ENCODE measurements at regions not wholly inside any gene's neighbourhood (a gene's known extent, or its start where the extent isn't known, plus 50 kb on each side); places are given as distances from the start of the nearest gene placed in this dataset.

DNA sequence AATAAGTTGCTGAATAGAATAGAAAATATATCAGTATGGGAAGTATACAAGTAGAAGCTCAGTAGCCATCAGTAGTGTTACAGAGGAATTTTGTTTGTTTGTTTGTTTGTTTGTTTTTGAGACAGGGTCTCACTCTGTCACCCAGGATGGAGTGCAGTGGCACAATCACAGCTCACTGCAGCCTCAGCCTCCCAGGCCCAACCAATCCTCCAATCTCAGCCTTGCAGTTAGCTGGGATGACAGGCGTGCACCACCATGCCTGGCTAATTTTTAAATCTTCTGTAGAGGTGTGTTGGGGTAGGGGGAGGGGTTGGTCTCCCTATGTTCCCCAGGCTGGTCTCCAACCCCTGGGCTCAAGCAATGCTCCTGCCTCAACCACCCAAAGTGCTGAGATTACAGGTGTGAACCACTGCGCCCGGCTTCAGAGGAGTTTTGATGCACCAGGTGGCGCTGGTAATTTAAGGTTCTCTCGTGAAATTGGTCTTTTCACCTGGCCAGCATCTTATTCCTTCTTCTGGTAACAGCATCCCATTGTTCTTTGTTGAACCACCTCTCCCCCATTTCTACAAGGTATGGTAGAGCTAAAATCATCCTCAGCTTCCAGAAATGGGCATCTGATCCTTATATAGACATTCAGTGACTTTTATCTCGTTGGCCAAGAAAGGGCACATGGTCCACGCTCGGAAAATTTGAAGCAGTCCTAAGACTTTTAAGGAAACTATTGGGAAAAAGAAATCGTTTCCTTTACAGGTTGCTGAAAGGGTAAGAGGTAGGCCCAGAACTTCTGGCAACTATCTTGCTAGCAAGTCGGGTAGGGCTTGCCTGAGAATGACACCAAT lies 157.1 kb downstream of the ARRDC3 start:
- Mint-ChIP-seq H3K27me3 (no peaks in the 10 kb centered on the region), H3K9me3 (peaks cover 20% of the 10 kb centered on the region), H3K36me3 (ENCODE audit: low read depth) (peaks cover 4% of the 10 kb centered on the region), H3K4me1 (no peaks in the 10 kb centered on the region), H3K27ac (peak overlapping the region; percentile 7), H3K4me3 (no peak overlapping the region)
- ChIA-PET POLR2A (no interaction called here), CTCF (interaction anchor here (0.9 to 3.7 kb wide), 4 partner anchors 158 to 294 kb away, joined by 4 to 33 read pairs (median 4); partner anchors contain the start of gene ARRDC3)
- DNase-seq: peak; percentile 66

DNA sequence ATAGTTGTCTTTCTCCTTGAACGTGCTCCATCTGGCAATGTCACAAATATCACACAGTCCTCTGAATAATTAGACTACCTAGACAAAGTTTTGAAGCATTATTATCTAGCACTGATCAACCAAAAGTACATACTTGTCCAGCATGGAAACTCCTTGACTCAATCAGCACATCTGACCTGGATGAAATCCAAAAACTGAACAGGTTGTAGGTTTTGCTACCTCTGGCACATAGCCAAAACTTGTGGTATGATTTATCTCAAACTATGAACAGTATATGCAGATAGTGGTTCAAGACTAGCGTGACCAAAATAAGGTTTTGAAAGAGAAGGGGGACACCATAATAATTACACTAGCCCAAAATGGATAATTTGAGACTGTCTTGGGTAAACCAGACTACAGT lies 158.1 kb downstream of the ARRDC3 start:
- Mint-ChIP-seq H3K4me3 (no peak overlapping the region), H3K4me1 (no peaks in the 10 kb centered on the region), H3K36me3 (ENCODE audit: low read depth) (peaks cover 2% of the 10 kb centered on the region), H3K27ac (no peak overlapping the region), H3K9me3 (peaks cover 13% of the 10 kb centered on the region), H3K27me3 (no peaks in the 10 kb centered on the region)
- CTCF ChIA-PET: interaction anchor here (3.1 kb wide), 1 partner anchor 160 kb away, joined by 22 read pairs; no protein-coding TSS in a partner anchor
- DNase-seq: no peak
- POLR2A ChIA-PET: no interaction called here

DNA sequence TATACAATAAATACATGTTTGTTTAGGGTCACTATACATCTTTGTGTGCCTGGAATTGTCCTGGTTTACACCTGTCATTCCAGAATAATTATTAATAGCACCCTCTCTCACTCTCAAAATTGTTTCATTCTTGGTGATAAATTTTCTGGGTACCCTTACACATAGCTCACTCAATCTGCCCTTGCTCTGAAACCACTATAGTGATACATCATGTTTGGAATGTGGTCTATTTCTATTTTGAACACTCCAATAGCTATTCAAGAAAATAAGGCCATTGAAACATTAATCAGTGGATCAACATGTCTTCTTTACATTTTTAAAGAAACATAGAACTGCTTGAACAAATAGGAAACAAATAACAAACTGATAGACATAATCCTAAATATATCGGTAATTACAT lies 158.7 kb downstream of the ARRDC3 start:
- Mint-ChIP-seq H3K36me3 (ENCODE audit: low read depth) (no peaks in the 10 kb centered on the region), H3K4me1 (no peaks in the 10 kb centered on the region), H3K9me3 (peaks cover 9% of the 10 kb centered on the region), H3K4me3 (no peak overlapping the region), H3K27ac (no peak overlapping the region), H3K27me3 (no peaks in the 10 kb centered on the region)
- POLR2A ChIA-PET: no interaction called here
- CTCF ChIA-PET: interaction anchor here (1.1 to 3.1 kb wide), 2 partner anchors 160 to 194 kb away, joined by 4 to 22 read pairs; no protein-coding TSS in a partner anchor
- DNase-seq: no peak

DNA sequence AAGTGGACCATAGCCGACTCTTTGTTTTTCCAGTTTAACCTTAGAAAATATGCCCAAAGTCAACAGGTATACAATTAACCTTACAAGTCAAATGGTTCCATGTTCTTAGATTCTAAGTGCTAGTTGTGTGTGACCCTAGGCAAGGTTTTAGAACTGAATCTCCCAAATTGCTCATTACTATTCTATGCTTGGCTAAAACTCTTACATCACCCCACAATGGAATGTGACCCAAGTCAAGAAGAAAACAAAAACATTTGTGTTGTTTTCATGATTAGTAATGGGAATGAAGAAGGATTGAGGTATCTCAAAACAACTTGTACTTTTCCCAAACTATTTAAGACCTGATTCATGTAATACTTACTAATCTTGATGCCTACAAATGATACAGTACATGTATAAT lies 159.2 kb downstream of the ARRDC3 start:
- Mint-ChIP-seq H3K36me3 (ENCODE audit: low read depth) (no peaks in the 10 kb centered on the region), H3K4me1 (no peaks in the 10 kb centered on the region), H3K9me3 (peaks cover 3% of the 10 kb centered on the region), H3K27me3 (no peaks in the 10 kb centered on the region), H3K4me3 (no peak overlapping the region), H3K27ac (no peak overlapping the region)
- POLR2A ChIA-PET: interaction anchor here (0.6 kb wide), 1 partner anchor 94 kb away, joined by 3 read pairs; no protein-coding TSS in a partner anchor
- CTCF ChIA-PET: interaction anchor here (0.7 to 3.1 kb wide), 3 partner anchors 161 to 195 kb away, joined by 4 to 22 read pairs (median 4); no protein-coding TSS in a partner anchor
- DNase-seq: no peak

DNA sequence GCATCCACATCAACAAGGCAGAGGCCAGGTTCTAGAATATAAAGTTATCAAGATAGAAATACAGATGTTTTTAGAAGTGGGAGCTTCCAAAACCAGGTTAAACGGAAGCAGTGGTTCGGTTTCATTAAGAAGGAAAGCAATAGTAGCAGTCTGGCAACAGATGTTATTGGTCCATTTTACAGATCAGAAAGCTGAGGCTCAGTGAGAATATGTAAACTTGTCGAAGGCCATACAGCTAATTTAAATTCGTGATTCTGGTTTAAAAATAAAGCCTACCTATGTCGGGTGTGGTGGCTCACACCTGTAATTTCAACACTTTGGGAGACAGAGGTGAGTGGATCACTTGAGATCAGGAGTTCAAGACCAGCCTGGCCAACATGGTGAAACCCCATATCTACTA lies 160.6 kb downstream of the ARRDC3 start:
- POLR2A ChIA-PET: interaction anchor here (1.3 kb wide), 1 partner anchor 161 kb away, joined by 5 read pairs; the partner anchor contains the start of gene ARRDC3
- DNase-seq: no peak
- H3K27ac Mint-ChIP-seq: no peak overlapping the region
- H3K4me1 Mint-ChIP-seq: no peaks in the 10 kb centered on the region
- H3K9me3 Mint-ChIP-seq: no peaks in the 10 kb centered on the region
- H3K4me3 Mint-ChIP-seq: no peak overlapping the region
- CTCF ChIA-PET: interaction anchor here (0.6 to 3.1 kb wide), 4 partner anchors 11 to 162 kb away, joined by 3 to 22 read pairs (median 3); no protein-coding TSS in a partner anchor
- H3K36me3 Mint-ChIP-seq (ENCODE audit: low read depth): no peaks in the 10 kb centered on the region
- H3K27me3 Mint-ChIP-seq: no peaks in the 10 kb centered on the region

DNA sequence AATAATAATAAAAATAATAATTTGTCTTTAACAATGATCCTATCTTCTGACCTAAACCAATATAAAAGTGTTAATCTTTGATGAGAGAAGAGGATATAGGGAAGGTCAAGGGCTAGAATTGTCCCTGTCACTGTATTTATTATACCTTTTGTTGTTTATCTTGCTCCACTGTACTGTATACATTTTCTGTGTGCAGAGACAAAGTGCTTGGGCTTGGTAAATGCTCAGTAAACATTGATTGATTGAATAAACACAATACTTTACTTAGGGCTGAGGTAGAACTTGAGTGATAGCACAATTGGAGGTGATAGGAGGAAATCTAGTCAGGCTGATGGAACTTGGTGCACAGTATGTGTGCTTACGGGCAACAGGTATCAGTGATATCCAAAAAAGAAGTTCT lies 161.2 kb downstream of the ARRDC3 start:
- CTCF ChIA-PET: interaction anchor here (1.4 to 3.1 kb wide), 2 partner anchors 12 to 163 kb away, joined by 3 to 22 read pairs; no protein-coding TSS in a partner anchor
- POLR2A ChIA-PET: no interaction called here
- no peaks in the 10 kb centered on the region for H3K36me3 Mint-ChIP-seq (ENCODE audit: low read depth)
- H3K27ac Mint-ChIP-seq: no peak overlapping the region
- no peaks in the 10 kb centered on the region for H3K4me1 Mint-ChIP-seq
- H3K4me3 Mint-ChIP-seq: no peak overlapping the region
- no peak for DNase-seq
- H3K27me3 Mint-ChIP-seq: no peaks in the 10 kb centered on the region
- H3K9me3 Mint-ChIP-seq: no peaks in the 10 kb centered on the region

DNA sequence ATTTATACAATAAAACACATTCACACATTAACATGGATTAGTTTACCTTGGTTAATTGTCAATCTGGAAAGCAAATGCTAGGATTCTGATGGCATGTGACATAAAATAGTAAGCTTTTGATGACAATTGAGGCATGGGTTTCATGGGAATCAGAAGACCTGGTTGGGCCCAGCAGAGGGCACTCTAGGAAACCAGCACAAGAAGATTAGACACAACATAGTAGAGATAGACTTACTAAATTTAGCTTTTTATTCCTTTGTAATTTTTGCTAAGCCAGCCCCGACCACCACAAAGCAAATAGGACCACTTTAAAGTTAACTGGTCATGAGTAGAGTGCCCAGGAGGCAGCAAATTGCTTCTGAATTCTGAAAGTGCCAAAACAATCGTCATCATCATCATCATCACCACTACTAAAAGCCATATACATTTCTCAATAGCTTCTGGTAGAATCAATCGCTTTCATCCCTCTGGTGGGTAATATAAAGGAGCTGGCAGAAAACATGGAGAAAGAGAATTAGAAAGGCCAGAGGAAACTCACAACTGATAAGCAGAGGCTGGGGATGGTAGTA lies 163.2 kb downstream of the ARRDC3 start:
- no peak overlapping the region for H3K27ac Mint-ChIP-seq
- H3K4me1 Mint-ChIP-seq: no peaks in the 10 kb centered on the region
- H3K4me3 Mint-ChIP-seq: no peak overlapping the region
- H3K9me3 Mint-ChIP-seq: no peaks in the 10 kb centered on the region
- CTCF ChIA-PET: interaction anchor here (0.5 to 7.7 kb wide), 11 partner anchors 13 to 202 kb away, joined by 3 to 67 read pairs (median 3); partner anchors contain the start of gene ARRDC3
- peak; percentile 44 for DNase-seq
- POLR2A ChIA-PET: interaction anchor here (1.1 to 1.2 kb wide), 2 partner anchors 163 to 165 kb away, joined by 3 to 4 read pairs; partner anchors contain the start of gene ARRDC3
- no peaks in the 10 kb centered on the region for H3K36me3 Mint-ChIP-seq (ENCODE audit: low read depth)
- H3K27me3 Mint-ChIP-seq: peaks cover 2% of the 10 kb centered on the region

DNA sequence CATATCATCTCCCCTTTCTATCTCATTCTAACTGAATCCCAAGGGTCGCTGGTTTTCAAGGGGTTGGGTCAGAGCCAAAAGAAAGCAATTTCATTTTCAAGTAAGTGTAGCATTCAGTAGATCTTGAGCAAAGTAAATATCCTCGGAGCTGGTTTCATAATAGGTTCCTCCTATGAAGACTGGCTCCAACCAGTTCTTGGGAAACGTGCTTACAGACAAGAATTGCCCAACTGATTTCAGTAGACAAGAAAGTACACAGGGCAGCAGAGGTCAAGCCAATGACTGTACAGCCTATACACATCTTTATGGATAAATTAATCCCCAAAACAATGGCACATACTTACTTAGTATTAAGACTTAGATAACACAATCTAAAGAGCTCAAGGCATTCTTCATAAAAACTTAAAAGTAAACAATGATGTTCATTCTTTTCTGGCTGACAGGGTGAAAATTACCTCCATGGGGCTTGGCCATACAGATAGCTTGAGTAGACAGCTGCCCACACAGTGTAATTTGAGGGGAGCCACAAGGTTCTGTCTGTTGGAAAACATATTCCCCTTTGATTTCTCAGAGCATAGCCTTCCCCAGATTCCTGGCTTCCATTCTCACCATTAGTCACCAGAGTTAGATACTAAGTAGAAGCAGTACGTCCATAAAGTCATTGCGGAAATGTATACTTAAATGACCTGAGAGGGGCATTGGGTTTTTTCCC lies 163.9 kb downstream of the ARRDC3 start:
- no peaks in the 10 kb centered on the region for H3K36me3 Mint-ChIP-seq (ENCODE audit: low read depth)
- ChIA-PET CTCF (interaction anchor here (0.6 to 7.7 kb wide), 8 partner anchors 12 to 200 kb away, joined by 3 to 67 read pairs (median 4); partner anchors contain the start of gene ARRDC3), POLR2A (interaction anchor here (1.2 kb wide), 1 partner anchor 164 kb away, joined by 3 read pairs; the partner anchor contains the start of gene ARRDC3)
- H3K4me1 Mint-ChIP-seq: no peaks in the 10 kb centered on the region
- no peak for DNase-seq
- H3K4me3 Mint-ChIP-seq: no peak overlapping the region
- H3K9me3 Mint-ChIP-seq: no peaks in the 10 kb centered on the region
- peaks cover 4% of the 10 kb centered on the region for H3K27me3 Mint-ChIP-seq
- H3K27ac Mint-ChIP-seq: no peak overlapping the region

DNA sequence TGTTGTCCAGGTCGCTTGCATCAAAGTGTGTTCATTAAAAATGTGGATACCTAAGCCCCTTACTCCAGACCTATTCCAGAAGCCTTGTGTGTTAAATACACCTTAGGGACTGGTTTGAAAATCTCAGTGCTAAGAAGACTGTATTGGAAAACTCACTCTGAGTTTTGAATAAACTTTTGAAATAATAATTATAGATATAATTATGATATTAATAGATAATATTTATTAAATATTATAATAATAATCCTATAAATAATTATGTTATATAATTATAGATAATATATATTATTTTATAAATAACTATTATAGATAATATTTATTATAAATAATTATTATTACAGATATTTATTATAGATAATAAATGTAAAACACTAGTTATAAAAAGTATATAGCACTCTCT lies 165.3 kb downstream of the ARRDC3 start:
- POLR2A ChIA-PET: interaction anchor here (0.7 kb wide), 1 partner anchor 165 kb away, joined by 3 read pairs; the partner anchor contains the start of gene ARRDC3
- no peak overlapping the region for H3K4me3 Mint-ChIP-seq
- no peaks in the 10 kb centered on the region for H3K9me3 Mint-ChIP-seq
- H3K36me3 Mint-ChIP-seq (ENCODE audit: low read depth): no peaks in the 10 kb centered on the region
- H3K27me3 Mint-ChIP-seq: peaks cover 4% of the 10 kb centered on the region
- CTCF ChIA-PET: interaction anchor here (0.6 to 7.7 kb wide), 4 partner anchors 14 to 166 kb away, joined by 3 to 67 read pairs (median 4); partner anchors contain the start of gene ARRDC3
- no peak for DNase-seq
- H3K4me1 Mint-ChIP-seq: no peaks in the 10 kb centered on the region
- no peak overlapping the region for H3K27ac Mint-ChIP-seq

DNA sequence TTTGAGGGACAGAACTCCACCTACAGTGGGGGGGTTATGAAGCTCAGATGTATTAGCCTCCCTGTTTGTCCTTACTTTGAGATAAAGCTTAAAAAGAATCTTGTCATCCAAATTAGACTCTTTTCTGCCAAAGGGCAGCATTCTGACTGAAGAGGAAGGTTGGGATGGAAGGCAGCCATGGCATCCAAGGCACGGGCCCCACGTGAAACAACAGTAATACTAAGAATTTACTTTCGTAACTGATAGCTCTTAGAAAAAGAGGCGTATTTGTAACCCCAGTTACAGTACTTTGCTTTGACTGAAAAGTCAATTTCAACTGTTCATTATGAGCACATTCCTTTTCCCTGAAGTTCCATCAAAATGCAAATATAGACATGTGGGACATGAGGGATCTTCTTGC lies 168.5 kb downstream of the ARRDC3 start:
- POLR2A ChIA-PET: no interaction called here
- no peak for DNase-seq
- no peaks in the 10 kb centered on the region for H3K4me1 Mint-ChIP-seq
- no peak overlapping the region for H3K4me3 Mint-ChIP-seq
- CTCF ChIA-PET: interaction anchor here (7.7 kb wide), 1 partner anchor 170 kb away, joined by 67 read pairs; the partner anchor contains the start of gene ARRDC3
- peaks cover 4% of the 10 kb centered on the region for H3K27me3 Mint-ChIP-seq
- no peak overlapping the region for H3K27ac Mint-ChIP-seq
- H3K36me3 Mint-ChIP-seq (ENCODE audit: low read depth): no peaks in the 10 kb centered on the region
- H3K9me3 Mint-ChIP-seq: no peaks in the 10 kb centered on the region

All from activated CD4-positive, alpha-beta T cell treated with anti-CD3 and anti-CD28 coated beads, Interleukin-2, amount 10 ng/mL, durations not matched to agents 7 days and 5 days (primary cell).